ENCODE measurements at regions not wholly inside any gene's neighbourhood (a gene's known extent, or its start where the extent isn't known, plus 50 kb on each side); places are given as distances from the start of the nearest gene placed in this dataset.

DNA sequence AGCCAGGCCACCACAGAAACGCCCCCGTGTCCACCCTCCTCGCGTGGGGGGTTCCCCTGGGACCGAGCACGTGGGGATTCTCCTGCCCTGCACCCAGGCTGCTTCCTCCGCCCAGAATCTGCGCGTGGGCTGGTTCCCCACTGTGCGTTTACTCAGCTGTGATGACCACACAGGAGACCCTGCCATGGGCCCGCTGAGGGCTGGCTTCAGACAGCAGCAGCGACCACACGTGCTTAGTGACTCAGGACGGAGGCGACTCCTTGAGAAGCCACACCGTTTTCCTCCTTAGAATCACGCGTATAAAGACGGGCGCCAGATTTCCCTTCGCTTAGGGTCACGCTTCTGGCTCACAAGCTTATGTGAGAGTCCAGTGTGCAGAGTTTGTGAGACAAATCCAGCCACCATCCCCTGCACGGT lies 63.9 kb upstream of the PDE10A start:
- Mint-ChIP-seq H3K27me3 (ENCODE audit: unreplicated experiment) (peaks cover 8% of the 10 kb centered on the region), H3K9me3 (ENCODE audit: unreplicated experiment) (no peaks in the 10 kb centered on the region), H3K36me3 (ENCODE audit: low read depth, unreplicated experiment) (no peaks in the 10 kb centered on the region), H3K27ac (ENCODE audit: unreplicated experiment) (no peak overlapping the region), H3K4me3 (ENCODE audit: unreplicated experiment) (no peak overlapping the region), H3K4me1 (ENCODE audit: unreplicated experiment) (no peaks in the 10 kb centered on the region)
- TF ChIP-seq, protein P1, sequence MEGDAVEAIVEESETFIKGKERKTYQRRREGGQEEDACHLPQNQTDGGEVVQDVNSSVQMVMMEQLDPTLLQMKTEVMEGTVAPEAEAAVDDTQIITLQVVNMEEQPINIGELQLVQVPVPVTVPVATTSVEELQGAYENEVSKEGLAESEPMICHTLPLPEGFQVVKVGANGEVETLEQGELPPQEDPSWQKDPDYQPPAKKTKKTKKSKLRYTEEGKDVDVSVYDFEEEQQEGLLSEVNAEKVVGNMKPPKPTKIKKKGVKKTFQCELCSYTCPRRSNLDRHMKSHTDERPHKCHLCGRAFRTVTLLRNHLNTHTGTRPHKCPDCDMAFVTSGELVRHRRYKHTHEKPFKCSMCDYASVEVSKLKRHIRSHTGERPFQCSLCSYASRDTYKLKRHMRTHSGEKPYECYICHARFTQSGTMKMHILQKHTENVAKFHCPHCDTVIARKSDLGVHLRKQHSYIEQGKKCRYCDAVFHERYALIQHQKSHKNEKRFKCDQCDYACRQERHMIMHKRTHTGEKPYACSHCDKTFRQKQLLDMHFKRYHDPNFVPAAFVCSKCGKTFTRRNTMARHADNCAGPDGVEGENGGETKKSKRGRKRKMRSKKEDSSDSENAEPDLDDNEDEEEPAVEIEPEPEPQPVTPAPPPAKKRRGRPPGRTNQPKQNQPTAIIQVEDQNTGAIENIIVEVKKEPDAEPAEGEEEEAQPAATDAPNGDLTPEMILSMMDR (IDR thresholded peaks at IDR 0.05; ENCODE audit: unreplicated experiment): no peak
- no peak for DNase-seq (ENCODE audit: low spot score)

DNA sequence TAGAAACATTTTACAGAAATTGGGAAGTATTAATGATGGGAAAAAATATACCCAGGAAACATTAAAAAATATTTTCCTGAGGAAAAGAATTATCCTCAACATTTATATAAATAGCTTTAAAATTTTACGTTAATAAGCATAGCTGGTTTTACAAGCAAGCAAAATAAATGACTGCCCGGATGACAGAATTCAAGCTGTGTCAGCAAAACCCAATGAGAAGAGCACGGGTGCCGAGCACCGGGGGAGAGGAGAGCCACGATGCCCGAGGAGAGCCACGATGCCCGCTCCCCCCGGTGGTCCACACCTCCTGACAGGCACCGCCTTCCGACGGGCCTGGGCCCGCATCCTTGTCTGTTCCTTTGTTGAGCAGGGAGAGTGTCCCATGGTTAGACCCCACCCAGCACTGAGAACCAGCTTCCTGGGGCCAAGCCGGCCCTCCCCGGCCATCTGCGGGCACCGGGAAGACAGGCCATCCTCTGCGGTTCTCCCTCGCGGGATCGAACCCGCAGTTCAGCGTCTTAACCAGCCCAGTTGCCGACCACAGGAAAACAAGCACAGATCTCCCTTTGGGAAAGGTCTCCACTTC lies 63.3 kb upstream of the PDE10A start:
- H3K9me3 Mint-ChIP-seq (ENCODE audit: unreplicated experiment): no peaks in the 10 kb centered on the region
- peaks cover 8% of the 10 kb centered on the region for H3K27me3 Mint-ChIP-seq (ENCODE audit: unreplicated experiment)
- no peaks in the 10 kb centered on the region for H3K4me1 Mint-ChIP-seq (ENCODE audit: unreplicated experiment)
- TF ChIP-seq, protein P1 (IDR thresholded peaks at IDR 0.05; ENCODE audit: unreplicated experiment): no peak
- no peak overlapping the region for H3K27ac Mint-ChIP-seq (ENCODE audit: unreplicated experiment)
- H3K4me3 Mint-ChIP-seq (ENCODE audit: unreplicated experiment): no peak overlapping the region
- no peaks in the 10 kb centered on the region for H3K36me3 Mint-ChIP-seq (ENCODE audit: low read depth, unreplicated experiment)
- DNase-seq (ENCODE audit: low spot score): no peak

DNA sequence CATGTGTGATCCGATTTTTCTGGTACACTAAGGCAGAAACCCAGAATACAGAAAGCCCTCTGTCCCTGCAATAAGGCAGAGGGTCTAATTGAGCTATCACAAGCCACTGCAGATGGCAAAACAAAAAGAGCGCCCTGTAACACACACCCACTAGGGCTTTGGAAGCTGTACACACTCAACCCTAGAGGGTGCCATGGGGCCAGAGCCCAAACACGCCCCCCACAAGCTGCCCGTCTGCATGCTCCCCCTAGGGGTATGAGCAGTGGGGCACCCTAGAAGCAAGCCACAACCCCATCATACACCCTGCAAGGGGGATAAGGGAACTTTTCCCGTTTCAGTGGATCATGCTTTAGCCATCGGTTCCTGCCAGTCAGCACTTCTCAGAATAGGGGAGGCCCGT lies 62.2 kb upstream of the PDE10A start:
- H3K9me3 Mint-ChIP-seq (ENCODE audit: unreplicated experiment): no peaks in the 10 kb centered on the region
- TF ChIP-seq, protein P1 (IDR thresholded peaks at IDR 0.05; ENCODE audit: unreplicated experiment): no peak
- no peak overlapping the region for H3K4me3 Mint-ChIP-seq (ENCODE audit: unreplicated experiment)
- H3K36me3 Mint-ChIP-seq (ENCODE audit: low read depth, unreplicated experiment): no peaks in the 10 kb centered on the region
- no peaks in the 10 kb centered on the region for H3K4me1 Mint-ChIP-seq (ENCODE audit: unreplicated experiment)
- no peak overlapping the region for H3K27ac Mint-ChIP-seq (ENCODE audit: unreplicated experiment)
- no peak for DNase-seq (ENCODE audit: low spot score)
- H3K27me3 Mint-ChIP-seq (ENCODE audit: unreplicated experiment): peaks cover 6% of the 10 kb centered on the region

DNA sequence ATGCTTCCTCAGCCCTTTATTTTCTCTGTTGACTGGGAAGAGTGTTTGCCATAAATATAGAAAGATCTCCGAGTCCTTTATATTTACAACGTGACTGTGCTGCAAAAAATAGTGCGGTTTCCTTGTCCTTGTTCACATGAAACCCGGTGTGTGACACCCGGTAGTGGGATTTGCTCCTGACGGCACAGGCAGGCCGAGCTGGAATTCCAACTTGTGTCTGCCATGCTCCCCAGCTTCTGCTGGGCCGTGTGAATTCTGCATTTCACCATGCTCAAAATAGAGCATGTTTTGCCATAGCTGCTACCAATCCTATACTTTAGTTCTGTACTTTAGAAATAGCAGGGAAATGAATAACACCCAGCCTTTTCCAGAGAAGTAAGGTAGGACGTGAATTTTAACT lies 60.3 kb upstream of the PDE10A start:
- H3K4me3 Mint-ChIP-seq (ENCODE audit: unreplicated experiment): no peak overlapping the region
- H3K27me3 Mint-ChIP-seq (ENCODE audit: unreplicated experiment): peaks cover 6% of the 10 kb centered on the region
- DNase-seq (ENCODE audit: low spot score): no peak
- peaks cover 10% of the 10 kb centered on the region for H3K4me1 Mint-ChIP-seq (ENCODE audit: unreplicated experiment)
- H3K9me3 Mint-ChIP-seq (ENCODE audit: unreplicated experiment): no peaks in the 10 kb centered on the region
- no peak overlapping the region for H3K27ac Mint-ChIP-seq (ENCODE audit: unreplicated experiment)
- no peaks in the 10 kb centered on the region for H3K36me3 Mint-ChIP-seq (ENCODE audit: low read depth, unreplicated experiment)
- TF ChIP-seq, protein P1 (IDR thresholded peaks at IDR 0.05; ENCODE audit: unreplicated experiment): no peak

DNA sequence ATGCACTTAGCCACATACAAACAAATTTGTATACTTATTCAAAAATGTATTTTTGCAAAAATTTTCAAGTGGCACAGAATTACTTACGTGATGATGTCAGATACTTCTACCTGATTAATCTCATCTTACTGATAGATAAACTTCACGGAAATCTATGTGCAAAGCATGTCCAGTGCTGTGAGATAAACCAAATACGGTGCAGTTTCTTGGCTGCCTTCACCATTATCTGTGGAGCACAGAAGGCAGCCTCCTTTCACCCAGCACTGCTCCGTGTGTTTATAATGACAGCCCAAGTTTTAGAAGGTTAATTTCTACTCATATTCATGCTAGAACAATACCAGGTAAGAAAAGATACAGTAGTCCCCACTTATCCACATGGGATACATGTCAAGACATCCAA lies 59.0 kb upstream of the PDE10A start:
- DNase-seq (ENCODE audit: low spot score): no peak
- H3K36me3 Mint-ChIP-seq (ENCODE audit: low read depth, unreplicated experiment): no peaks in the 10 kb centered on the region
- H3K4me1 Mint-ChIP-seq (ENCODE audit: unreplicated experiment): peaks cover 15% of the 10 kb centered on the region
- TF ChIP-seq, protein P1 (IDR thresholded peaks at IDR 0.05; ENCODE audit: unreplicated experiment): no peak
- no peak overlapping the region for H3K4me3 Mint-ChIP-seq (ENCODE audit: unreplicated experiment)
- H3K9me3 Mint-ChIP-seq (ENCODE audit: unreplicated experiment): no peaks in the 10 kb centered on the region
- H3K27me3 Mint-ChIP-seq (ENCODE audit: unreplicated experiment): peaks cover 6% of the 10 kb centered on the region
- H3K27ac Mint-ChIP-seq (ENCODE audit: unreplicated experiment): no peak overlapping the region

Measured in endothelial cell (in vitro differentiated cells).